ENCODE measurements at regions not wholly inside any gene's neighbourhood (a gene's known extent, or its start where the extent isn't known, plus 50 kb on each side); places are given as distances from the start of the nearest gene placed in this dataset.
A peak's percentile ranks its signal among the peaks of the same experiment; 100 is the strongest.

DNA sequence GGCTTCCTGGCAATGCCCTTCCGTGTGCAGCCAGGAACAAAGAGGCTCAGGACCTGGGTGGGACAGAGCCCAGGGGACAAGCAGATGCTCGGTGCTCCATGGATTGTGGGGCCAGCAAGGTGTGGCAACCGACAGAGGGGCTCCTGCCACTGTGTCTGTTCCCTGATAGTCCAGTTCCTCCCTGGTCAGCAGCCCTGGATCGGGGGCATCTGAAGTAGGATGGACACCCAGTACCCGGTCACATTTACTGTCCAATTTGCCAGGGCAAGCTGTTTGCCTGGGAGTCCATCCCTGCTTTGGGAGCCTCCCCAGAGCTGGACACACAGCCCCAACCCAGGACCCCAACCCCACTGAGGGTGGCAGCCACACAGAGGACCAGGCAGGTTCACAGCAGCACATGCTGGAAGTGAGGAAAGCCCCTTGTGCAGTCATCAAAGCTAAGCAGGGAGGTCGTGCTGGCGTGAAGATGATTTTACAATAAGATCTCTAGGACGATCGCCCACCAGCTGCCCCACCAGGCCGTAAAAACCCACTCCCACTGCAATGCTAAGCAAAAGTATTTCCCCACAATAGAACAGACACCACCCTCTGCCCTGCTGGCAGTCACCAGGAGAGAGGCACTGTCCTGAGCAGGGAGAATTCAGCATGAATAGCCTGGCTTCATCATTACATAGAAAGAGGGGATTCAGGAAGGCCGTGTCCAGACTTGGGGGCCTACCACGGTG lies 141.7 kb downstream of the NDUFA10 start:
- DNase-seq (ENCODE audit: low read depth, low spot score) = no peak

DNA sequence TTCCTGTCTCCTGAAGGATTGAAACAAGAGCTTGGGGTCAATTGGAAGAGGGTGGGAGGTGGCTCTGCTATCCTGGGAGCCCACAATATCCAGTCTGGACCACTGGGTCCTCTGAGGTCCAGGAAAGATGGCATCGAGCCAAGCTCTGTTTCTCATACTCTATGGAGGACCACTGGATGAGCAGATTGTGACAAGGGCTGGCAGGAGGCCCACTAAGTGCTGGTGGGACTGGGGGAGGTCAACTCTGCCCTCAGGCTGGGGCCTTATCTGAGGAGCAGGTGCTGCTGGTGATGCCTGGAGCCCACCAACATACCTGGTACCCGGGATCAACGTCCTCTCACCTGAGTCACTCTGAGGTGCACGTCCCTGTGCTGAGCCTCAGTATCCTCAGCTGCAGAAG lies 142.4 kb downstream of the NDUFA10 start:
- no peak for DNase-seq (ENCODE audit: low read depth, low spot score)

DNA sequence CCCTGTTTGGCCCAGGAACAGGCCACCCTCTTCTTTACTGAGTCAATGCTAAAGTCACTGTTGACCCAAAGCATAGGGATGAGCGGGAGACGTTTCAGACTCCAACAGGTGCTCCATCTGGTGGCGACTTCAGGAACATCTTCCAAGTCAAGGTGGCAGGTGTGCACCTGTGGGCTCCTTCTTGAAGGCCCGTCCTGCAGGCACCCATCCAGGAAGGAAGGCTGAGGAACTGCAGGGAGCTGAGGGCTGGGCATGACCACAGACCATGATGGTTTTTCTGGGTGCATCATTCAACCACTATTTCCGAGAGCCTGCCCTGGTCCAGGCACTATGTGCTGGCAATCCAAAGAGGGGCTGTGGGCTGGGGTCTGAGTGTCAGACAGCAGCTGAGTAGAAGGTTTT lies 142.8 kb downstream of the NDUFA10 start:
- peak; percentile 35 for DNase-seq (ENCODE audit: low read depth, low spot score)

DNA sequence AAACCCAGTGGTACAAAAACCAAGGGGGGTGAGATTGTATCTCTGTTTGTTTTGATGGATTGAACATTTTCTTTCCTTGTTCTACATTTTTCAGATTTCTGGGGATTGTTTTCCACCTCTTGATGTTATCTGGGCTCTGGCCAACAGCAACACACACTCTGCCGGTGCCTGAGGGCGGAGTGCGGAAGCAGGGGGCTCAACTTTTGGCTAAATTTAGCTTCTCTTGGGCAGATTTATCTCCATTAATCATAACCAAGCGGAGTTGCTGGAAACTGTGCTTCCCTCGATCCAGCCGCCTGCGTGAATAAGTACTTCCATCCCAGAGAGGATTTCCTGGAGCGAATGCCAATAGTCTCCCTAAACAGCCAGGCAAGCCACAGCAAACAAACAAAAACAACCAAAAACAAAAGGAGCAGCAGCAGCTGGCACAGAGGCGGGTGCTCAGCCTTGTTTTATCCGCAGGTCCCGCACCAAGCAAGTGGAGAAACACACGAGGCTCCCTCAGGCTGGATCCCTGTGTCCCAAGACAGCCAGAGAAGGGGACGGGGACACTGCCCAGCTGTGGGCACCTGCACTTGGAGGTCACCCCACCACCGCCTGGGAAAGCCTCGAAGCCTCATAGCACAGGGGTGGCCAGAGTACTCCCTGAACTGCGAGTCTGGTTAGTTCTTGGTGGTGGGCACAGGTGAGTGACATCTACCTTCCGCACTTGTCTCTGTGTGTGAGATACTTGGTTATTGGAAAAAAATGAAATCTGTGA lies 143.4 kb downstream of the NDUFA10 start:
- no peak for DNase-seq (ENCODE audit: low read depth, low spot score)

DNA sequence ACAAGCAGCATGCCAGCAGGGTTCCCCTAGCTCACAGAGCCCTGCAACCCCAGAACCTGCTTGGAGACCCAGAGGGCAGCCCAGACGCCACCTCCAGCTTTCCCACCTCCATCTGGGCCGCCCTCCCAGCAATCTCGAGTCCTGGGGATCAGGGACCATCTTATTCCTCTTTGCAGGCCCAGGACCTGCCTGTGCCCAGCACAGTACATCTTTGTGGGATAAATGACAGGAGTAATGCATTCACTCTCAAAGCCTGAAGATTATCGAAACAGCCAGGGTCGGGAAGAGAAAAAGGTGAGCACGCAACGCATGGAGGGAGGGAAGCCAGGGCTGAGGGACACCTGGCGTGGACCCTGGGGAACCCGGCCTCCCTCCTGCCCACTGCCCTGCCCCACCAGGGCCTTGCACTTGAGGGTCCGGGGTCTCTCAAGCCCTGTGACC lies 144.1 kb downstream of the NDUFA10 start:
- DNase-seq (ENCODE audit: low read depth, low spot score) = no peak

DNA sequence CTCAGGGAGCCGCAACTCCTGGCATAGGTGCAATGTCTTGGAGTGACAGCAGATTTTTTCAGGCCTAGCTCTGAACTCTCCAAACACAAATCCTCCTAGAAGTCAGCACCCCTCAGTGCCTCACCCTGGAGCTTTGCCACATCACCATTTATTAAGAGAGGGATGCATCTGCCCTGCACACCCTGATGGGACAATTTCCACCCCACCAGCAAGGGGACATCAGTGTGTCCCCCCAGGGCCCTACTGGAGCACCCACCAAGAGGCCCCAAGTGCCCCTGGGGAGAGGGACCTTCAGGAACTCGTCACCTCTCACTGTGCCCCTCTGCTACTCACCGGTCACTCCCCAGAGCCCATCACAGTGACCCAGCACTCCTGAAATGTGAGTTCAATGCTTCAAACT lies 144.7 kb downstream of the NDUFA10 start:
- no peak for DNase-seq (ENCODE audit: low read depth, low spot score)

DNA sequence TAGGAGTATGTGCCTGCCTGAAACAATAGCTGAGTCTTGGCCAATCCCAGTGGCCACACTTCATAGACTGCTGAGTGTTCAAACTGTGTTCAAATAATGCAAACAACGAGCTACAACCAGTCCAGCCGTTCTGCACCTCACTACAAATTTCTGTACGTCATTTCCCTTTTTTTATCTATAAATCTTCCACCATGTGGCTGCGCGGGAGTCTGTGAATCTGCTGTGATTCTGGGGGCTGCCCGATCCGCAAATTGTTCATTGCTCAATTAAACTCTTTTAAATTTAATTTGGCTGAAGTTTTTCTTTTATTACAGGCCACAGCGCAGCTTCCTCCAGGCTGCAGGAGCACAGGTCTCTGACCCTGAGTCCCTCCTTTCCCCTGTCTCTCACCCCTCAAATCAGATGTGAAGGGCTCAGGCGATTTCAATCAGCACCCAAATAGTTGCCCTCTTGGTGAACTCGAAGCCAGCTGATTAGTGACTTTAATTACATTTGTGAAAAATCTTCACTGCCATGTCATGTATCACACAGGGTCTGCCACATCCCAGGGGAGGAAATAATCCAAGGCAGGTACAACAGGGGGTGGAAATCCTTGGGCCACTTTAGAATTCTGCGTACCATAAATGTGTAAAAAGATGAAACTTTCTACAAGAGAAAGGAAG lies 145.6 kb downstream of the NDUFA10 start:
- no peak for DNase-seq (ENCODE audit: low read depth, low spot score)

DNA sequence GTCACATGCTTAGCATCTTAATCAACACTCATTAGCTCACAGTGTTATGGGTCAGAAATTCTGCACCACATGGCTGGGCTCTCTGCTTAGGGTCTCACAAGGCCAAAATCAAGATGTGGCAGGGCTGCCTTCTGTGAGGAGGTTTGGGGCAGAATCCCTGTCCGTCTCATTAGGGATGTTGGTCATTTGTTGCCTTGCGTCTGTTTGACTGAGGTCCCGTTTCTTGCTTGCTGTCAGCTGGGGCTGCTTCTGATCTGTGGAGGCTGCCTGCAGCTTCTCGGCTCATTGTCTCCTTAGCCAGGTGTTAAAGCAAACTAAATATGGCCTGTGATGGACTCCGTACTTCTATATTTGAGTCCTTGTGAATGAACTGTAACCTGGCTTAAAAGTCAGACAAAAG lies 146.5 kb downstream of the NDUFA10 start:
- no peak for DNase-seq (ENCODE audit: low read depth, low spot score)

DNA sequence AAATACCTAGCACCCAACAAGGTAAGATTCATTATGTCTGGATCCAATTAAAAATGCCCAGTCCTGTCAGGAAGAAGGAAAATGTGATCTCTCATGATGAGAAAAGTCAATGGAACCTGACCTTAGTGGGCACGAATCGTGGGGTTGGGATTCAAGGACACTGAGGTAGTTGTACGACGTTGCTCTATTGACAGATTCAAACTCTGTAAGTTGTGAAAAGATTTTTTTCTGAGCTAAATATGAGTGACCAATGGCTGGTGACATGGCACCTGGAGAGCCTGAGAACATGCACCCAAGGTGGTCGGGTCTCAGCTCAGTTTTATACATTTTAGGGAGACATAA lies 148.2 kb downstream of the NDUFA10 start:
- no peak for DNase-seq (ENCODE audit: low read depth, low spot score)

DNA sequence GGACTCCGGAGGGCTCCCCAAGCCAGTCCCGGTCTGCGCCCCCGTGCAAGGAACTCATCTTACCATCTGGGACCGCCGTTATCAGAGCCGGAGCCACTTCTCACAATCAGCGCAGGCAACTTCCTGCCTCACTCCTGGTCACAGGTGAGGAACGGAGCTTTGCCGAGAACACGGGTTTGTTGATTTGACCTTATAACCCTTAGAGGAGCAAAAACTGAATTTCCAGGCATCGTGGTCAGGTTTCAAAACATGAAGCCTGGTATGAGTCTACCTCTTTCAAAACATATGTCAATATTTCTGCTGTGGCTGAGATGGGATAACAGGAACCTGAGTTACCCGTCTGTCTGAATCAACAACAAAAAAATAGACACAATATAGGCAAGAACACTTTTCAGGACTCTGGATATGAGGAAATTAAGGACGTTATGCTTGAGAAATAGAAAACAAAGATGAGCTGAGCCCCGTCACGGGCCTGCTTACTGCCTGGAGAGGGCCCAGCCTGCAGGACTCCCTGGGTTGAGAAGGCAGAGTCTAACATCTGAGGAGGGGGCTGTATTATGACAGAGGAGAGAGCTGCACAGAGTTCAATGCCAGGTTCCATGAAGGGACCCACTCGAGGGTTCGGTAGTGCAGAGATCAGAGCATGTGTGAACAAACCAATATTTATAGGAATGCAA lies 148.7 kb downstream of the NDUFA10 start:
- no peak for DNase-seq (ENCODE audit: low read depth, low spot score)

DNA sequence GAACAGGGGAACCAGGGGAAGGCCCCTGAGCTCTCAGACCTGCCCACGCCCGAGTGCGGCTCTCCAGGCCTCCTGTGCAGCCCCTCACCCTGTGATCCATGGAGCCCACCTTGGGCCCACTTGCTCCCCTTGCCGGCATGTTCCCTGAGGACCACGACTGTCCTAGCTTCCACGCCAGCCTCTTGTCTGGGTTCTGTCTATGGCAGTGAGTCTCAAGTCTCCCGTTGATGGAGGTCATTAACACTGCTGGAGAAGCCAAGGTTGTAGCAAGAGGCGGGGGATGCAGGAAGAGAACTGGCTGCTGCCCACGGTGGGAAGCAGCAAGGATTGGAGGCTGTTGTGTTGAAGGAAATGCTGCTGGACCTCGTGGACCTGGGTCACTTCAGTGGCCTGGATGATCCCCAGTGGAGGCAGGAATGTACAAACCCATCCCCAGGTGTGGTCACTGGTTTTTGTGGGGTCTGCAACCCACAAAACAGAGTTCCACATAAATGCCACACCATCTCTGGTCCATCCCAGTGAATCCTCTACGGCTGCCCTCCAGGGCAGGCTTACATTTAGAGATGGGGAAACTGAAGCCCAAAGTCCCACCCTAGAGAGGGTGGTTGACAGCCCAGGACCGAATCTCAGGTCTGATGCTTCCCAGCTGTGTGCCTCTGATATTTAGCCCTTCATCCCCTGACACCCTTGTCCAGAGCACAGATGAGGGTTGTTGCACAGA lies 150.3 kb downstream of the NDUFA10 start:
- DNase-seq (ENCODE audit: low read depth, low spot score) = no peak

DNA sequence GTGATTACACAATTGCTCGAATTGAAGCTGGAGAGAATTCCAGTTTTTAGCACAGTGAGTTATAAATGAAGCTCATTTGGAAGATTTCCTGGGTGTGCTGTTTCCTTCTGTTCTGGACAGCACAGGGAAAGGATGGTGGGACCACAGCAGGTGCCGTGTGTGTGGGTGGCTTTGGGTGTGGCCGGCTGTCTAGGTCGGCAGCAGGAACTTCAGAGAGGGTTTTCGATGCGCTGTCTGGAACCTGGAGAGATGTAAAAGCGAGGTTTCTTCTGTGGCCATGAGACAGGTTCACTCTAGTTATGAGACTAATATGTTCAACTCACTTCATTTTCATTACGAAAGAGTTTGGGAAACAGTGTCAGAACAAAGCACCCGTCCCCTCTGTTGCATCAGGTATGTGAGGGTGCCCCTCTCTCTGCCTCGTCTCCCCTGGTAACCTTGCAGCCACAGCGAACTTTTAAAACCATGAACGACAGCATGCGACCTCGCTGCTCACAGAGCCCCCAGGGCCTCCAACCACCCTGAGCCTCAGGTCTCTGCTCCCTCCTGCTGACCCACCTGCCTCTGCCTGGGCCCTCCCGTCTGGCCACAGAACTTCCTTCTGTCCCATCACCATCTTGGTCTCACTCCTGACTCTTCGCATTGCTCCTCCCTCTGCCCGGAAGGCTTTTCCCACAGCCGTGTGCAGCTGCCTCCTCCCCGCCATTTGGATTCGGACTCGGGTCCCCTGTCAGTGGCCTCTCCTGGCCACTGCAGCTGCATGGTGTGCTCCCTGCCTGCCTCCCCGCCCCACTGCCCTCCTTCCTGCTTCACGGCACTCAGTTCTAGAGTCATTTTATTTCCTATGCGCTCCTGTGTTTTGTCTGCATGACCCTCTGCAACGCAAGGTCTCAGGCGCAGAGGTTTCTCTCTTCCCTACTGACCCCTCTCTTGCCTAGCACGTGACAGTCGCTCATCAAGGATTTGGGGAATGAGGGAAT lies 151.2 kb downstream of the NDUFA10 start:
- DNase-seq (ENCODE audit: low read depth, low spot score) = no peak

DNA sequence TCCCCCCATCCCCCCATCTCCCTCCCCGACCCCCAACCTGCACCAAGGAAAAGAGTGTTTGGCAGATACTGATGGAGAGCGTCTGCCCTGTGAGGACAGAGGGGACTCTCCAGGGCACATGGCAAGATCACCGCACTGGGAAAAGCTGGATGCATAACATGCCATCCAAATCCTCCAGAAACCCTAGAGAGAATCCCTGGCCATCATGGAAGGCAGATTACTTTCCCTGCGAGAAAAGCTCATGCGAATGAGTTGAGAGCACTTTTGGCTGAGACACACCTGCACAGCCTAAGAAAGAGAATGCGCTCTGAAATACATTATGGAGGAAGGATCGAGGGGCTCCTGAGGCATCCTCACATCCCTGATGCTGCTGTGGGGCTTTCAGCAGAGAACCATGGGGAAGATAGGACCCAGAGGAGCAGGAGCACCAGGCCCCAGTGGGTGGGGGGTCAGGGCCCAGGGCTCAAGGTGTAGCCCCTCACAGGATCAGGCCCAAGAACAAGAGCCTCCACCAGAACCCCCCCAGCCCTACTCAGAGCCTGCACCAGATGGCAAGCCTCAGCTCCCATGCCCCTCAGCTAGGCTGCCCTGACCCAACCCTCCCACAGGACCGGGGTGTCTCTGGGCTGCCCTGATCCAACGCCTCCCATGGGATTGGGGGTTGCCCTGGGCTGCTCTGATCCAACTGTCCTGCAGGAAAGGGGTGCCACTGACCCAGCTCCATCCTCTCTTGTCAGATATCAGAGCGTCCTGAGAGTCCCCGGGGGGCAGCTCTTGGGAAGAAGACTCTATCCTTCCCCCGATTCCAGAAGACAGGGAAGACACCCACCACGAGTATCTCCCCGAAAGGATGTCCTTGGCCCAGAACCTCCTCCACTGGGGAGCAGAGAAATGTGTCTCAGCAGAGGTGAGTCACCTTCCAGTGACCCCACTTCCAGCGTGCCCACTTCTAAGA lies 153.4 kb downstream of the NDUFA10 start:
- no peak for DNase-seq (ENCODE audit: low read depth, low spot score)

DNA sequence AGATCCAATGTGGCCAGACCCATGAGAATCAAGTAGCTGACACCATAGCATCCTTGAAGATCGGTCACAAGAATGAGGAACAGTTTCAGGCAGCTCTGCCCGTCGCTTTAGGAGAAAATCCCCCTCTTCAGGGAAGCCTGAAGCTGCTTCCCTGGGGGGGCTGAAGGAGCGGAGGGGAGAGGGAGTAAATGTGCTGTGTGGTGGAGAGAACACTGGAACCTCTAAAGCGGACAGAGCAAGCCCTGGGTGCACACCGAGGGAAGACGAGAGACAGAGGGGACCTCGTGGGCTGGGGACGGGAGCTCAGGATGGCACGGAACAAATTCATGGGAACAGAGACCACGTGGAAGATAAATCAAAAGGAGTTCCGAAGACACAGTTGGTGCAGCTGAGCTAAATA lies 154.3 kb downstream of the NDUFA10 start:
- no peak for DNase-seq (ENCODE audit: low read depth, low spot score)

DNA sequence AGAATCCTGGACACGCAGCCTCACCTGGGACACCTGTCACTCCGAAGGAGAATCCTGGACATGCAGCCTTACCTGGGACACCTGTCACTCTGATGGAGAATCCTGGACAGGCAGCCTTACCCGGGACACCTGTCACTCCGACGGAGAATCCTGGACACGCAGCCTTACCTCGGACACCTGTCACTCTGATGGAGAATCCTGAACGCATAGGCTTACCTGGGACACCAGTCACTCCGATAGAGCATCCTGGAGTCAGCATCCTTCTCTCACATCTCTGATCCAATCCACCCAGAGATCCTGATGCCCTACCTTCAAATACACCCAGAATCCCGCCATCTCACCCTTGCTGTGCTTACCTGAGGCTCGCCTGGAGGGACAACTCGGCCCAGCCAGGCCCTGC lies 154.9 kb downstream of the NDUFA10 start:
- DNase-seq (ENCODE audit: low read depth, low spot score) = no peak

DNA sequence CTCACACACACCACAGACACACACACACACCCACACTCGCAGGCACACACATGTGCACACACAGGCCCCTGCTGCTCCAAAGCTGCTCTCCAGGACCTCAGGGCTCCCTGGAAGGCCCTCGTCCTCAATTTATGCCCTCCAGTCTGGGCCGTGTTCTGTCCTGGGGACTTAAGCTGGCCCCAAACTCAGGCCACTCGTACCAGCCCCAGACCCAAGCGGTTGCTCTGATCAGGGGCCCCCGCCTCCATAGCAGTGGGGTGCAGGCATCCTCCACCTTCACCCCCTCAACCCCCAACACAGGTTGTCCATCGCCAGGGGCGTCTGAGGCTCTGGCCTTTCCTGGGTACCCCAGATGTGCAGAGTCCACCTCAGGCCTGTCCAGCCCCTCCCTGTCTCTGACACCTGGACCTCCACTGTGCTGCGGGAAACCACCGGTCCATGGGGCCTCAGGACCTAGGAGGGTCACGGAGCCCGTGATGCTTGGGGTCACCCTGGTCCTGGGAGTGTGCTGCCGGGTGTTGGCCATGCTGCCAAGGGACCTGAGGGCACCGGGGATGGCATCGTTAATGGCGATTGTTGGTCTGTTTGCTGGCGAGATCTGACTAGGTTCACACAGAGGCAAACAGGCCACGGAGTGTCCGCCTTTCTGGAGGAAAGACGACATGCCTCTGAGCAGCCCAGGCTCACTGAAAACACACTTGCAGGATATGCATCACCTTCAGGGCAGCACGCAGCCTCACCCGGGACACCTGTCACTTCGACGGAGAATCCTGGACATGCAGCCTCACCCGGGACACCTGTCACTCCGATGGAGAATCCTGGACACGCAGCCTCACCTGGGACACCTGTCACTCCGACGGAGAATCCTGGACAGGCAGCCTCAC lies 155.6 kb downstream of the NDUFA10 start:
- DNase-seq (ENCODE audit: low read depth, low spot score) = no peak

DNA sequence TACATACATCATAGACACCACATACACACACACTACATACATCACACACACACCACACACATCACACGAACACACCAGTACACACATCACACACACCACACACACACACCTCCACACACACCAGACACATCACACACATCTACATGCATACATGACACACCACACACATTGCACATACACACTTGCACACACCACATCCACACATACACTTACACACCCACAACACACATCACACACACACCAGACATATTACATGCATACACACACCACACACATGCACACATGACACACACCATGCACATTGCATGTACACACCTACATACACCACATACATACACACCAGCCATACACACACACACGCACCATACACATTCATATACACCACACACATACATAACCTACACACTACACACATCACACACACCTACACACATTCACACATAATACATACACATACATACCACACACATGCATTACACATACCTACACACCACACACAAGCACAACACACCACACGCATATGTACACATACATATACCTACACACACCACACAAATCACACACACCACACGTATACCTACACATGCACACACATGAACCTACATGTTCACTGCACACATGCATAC lies 156.5 kb downstream of the NDUFA10 start:
- no peak for DNase-seq (ENCODE audit: low read depth, low spot score)

DNA sequence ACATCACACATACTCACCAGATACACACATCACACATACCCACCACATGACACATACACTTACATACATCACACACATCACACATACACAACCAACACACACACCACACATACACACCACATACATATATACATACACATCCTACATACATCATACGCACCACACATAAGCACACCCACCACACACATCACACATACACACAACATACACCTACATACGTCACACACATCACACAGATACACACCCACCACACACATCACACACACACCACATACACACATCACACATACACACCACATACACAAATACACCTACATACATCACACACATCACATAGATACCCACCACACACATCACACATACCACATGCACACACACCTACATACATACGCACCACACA lies 158.4 kb downstream of the NDUFA10 start:
- DNase-seq (ENCODE audit: low read depth, low spot score) = no peak
